Left lung (tissue), 4 donors: ENCODE measurements at regions not wholly inside any gene's neighbourhood (a gene's known extent, or its start where the extent isn't known, plus 50 kb on each side); places are given as distances from the start of the nearest gene placed in this dataset.

Experiments used
- ATAC-seq: fragments of 200-7000 bp; cut with Tn5 transposase; one replicate; pipeline ENCODE4 v1.9.1; 2020; ENCODE audit warnings: moderate library complexity
- DNase-seq, 4 donors: peaks; one replicate each; pipeline ENCODE4 v3.0.0-alpha.2; 2013 to 2020
- H3K27ac ChIP-seq, 2 donors: fragments of 200-600 bp; sonication (generic) in 1 of 2; one replicate each; pipeline versions ENCODE4 v1.5.0 to v1.8.0; 2020 to 2021
- H3K27me3 ChIP-seq, 2 donors: fragments of 200-600 bp; sonication (generic) in 1 of 2; one replicate each; pipeline versions ENCODE4 v1.5.0 to v1.8.0; 2020 to 2021
- H3K36me3 ChIP-seq, 2 donors: fragments of 200-600 bp; sonication (generic) in 1 of 2; one replicate each; pipeline versions ENCODE4 v1.5.0 to v1.8.0; 2020 to 2021
- H3K4me1 ChIP-seq, 2 donors: fragments of 200-600 bp; one replicate each; pipeline ENCODE4 v1.8.0; 2021
- H3K4me3 ChIP-seq, 2 donors: fragments of 200-600 bp; sonication (generic) in 1 of 2; one replicate each; pipeline versions ENCODE4 v1.5.0 to v1.8.0; 2020 to 2021; ENCODE audit warnings: mild to moderate bottlenecking in 1 of 2
- H3K9me3 ChIP-seq, 2 donors: fragments of 200-600 bp; sonication (generic) in 1 of 2; one replicate each; pipeline versions ENCODE4 v1.5.0 to v1.8.0; 2020 to 2021
- intact Hi-C, 2 donors: fragments of 100-400 bp; cut with DNase I; formaldehyde crosslinking; loops; one replicate each; pipeline versions ENCODE4 v1.11.2 to v1.14.2; 2022
- TF ChIP-seq, protein P1 (sequence below), 2 donors: fragments of 200-600 bp; sonication (generic) in 1 of 2; IDR thresholded peaks; one replicate each; pipeline versions ENCODE4 v1.5.0 to v1.8.0; 2021; ENCODE audit warnings: antibody characterized with exemption in 2 of 2
- donor health status: DM: no; HTN: yes; CAD: no.
- donor health status: DM: no; HTN: no; CAD: no.

DNA sequence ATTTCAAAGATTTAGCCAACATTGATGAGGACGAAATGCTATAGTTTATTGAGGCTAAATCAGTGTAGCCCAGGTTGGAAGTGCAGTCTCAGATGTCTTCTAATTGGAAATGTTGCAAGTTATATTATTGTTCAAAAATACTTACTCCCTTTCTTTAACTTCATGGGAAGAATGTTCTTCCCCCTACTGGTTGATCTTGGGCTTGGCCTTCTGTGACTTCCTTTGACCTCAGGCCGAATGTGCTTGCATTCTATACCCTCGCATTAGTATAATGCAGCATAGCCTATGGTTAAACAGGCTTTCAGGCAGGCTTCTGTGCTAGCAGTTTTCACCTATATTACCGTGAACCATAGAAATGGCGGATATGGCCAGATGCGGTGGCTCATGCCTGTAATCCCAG, 77.3 kb downstream of the RPE65 start:
- no peaks in the 10 kb centered on the region for H3K4me1 ChIP-seq
- H3K27me3 ChIP-seq: no peaks in the 10 kb centered on the region
- no peaks in the 10 kb centered on the region for H3K9me3 ChIP-seq
- no peak overlapping the region for H3K27ac ChIP-seq
- no peak for ATAC-seq
- DNase-seq: no peak
- no peaks in the 10 kb centered on the region for H3K36me3 ChIP-seq
- TF ChIP-seq, protein P1, sequence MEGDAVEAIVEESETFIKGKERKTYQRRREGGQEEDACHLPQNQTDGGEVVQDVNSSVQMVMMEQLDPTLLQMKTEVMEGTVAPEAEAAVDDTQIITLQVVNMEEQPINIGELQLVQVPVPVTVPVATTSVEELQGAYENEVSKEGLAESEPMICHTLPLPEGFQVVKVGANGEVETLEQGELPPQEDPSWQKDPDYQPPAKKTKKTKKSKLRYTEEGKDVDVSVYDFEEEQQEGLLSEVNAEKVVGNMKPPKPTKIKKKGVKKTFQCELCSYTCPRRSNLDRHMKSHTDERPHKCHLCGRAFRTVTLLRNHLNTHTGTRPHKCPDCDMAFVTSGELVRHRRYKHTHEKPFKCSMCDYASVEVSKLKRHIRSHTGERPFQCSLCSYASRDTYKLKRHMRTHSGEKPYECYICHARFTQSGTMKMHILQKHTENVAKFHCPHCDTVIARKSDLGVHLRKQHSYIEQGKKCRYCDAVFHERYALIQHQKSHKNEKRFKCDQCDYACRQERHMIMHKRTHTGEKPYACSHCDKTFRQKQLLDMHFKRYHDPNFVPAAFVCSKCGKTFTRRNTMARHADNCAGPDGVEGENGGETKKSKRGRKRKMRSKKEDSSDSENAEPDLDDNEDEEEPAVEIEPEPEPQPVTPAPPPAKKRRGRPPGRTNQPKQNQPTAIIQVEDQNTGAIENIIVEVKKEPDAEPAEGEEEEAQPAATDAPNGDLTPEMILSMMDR (IDR thresholded peaks at IDR 0.05): no peak
- intact Hi-C loops: no loop called here
- H3K4me3 ChIP-seq: no peak overlapping the region

DNA sequence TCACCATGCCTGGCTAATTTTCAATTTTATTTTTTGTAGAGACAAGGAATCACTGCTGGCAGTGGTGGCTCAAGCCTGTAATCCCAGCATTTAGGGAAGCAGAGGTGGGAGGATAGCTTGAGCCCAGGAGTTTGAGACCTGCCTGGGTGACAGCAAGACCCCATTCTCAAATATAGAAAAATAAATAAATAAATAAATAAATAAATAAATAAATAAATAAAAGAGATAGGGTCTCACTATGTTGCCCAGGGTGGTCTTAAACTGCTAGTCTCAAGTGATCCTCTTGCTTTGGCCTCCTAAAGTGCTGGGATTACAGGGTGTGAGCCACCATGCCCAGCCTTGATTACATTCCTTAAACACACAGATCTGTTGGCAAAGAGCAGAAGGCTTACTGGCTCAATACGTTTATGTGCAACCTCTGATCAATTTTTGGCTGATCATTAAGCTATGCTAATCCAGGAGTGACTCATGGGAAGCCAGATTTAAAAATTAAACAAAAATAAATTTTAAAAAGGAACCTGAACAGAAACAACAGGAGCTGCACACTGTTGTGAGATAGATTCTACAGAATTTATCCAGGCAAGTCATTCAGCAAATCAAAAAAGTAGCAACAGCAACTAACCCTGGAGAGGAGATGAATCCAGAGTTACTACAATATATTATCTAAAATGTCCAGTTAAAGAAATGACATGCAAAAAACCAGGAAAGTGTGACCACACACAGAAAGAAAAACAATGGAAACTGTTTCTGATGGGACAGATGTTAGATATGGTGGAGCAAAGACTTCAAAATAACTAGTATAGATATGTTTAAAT, 79.4 kb downstream of the RPE65 start:
- DNase-seq (no peak), ATAC-seq (no peak)
- Histone ChIP-seq H3K4me1 (no peaks in the 10 kb centered on the region), H3K4me3 (no peak overlapping the region), H3K27ac (no peak overlapping the region), H3K36me3 (no peaks in the 10 kb centered on the region), H3K27me3 (no peaks in the 10 kb centered on the region), H3K9me3 (no peaks in the 10 kb centered on the region)
- intact Hi-C loops: no loop called here
- TF ChIP-seq, protein P1 (IDR thresholded peaks at IDR 0.05): no peak

DNA sequence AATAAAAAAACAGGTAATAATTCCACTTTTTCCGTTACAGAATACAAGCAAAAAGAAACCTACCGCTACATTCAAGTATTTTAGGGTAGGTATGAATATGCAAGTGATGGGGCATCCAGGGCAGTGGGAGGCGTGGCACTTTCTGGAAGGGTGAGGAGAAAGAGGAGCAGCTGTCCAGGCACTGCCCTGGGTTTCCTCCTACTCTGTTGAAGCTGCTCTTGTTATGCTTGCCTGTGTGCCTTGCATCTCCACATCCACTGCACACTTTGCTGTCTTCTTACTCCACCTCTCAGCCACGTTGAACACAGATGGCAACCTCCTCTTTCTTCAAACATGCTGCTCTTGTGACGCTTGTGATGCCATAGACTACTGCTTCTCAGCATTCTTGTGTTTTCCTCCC, 83.2 kb downstream of the RPE65 start:
- Histone ChIP-seq H3K9me3 (no peaks in the 10 kb centered on the region), H3K27me3 (no peaks in the 10 kb centered on the region), H3K4me1 (peaks cover 0 to 1% of the 10 kb centered on the region in 2 donors), H3K27ac (no peak overlapping the region), H3K4me3 (no peak overlapping the region), H3K36me3 (no peaks in the 10 kb centered on the region)
- no peak for DNase-seq
- no peak for ATAC-seq
- TF ChIP-seq, protein P1 (IDR thresholded peaks at IDR 0.05): no peak
- intact Hi-C loops: no loop called here

DNA sequence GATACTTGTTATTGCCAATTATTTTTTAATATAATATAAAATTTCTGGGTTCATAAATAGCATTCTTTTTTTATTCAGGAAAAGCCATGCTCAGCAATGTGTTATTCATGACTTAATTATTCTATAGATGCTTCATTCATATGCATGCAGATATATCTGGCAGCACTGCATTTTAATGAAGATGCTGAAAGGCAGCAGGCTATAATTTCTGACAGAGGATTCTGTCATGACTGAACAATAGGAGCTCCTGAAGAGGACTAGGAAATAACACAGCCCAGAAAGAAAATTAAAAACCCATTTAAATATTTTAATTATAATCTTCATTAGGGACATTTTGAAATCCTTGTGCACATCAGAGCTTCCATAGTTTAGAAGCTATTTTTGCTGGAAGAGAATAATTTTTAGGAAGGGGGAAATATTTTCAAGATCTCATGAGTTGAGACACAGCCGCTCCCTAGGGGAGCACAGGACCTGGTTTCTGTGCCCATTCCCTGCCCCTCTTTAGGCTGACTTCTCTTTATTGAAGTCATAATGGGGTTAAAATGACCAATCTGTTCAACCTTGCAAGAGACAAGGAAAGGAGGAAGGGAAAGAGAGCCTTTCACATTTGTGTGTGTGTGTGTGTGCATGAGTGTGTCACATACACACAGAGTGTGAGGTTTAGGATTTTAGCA, 83.9 kb downstream of the RPE65 start:
- no peak for ATAC-seq
- Histone ChIP-seq H3K27me3 (no peaks in the 10 kb centered on the region), H3K27ac (no peak overlapping the region), H3K4me1 (peaks cover 0 to 6% of the 10 kb centered on the region in 2 donors), H3K9me3 (no peaks in the 10 kb centered on the region), H3K4me3 (no peak overlapping the region), H3K36me3 (no peaks in the 10 kb centered on the region)
- TF ChIP-seq, protein P1 (IDR thresholded peaks at IDR 0.05): no peak
- no peak for DNase-seq
- intact Hi-C loops: no loop called here

DNA sequence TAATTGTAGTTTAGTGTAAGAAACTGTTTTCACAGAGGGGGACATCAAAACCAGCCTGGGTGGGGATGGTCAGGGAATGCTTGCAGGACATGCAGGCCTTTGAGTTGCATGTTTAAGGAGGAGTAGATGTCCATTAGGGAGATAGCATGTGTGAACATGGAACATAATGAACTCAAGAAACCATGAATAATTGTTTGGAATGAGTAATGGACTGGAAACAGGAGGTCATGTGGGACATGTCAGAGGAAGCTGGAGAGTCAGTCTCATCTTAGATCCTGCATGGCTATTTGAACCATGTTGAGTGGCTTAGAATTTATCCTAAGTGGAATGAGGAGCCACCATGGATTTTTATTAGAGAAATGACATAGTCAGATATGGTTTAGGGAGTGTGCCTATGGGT, 86.4 kb downstream of the RPE65 start:
- ATAC-seq (no peak), DNase-seq (no peak)
- peaks cover 0 to 16% of the 10 kb centered on the region in 2 donors for H3K4me1 ChIP-seq
- TF ChIP-seq, protein P1 (IDR thresholded peaks at IDR 0.05): no peak
- intact Hi-C loops: no loop called here
- no peaks in the 10 kb centered on the region for H3K36me3 ChIP-seq
- H3K9me3 ChIP-seq: no peaks in the 10 kb centered on the region
- H3K27me3 ChIP-seq: no peaks in the 10 kb centered on the region
- H3K4me3 ChIP-seq: no peak overlapping the region
- no peak overlapping the region for H3K27ac ChIP-seq
